B cell (primary cell): ENCODE measurements at regions not wholly inside any gene's neighbourhood (a gene's known extent, or its start where the extent isn't known, plus 50 kb on each side); places are given as distances from the start of the nearest gene placed in this dataset.

Experiments
- CTCF ChIP-seq: fragments of 200-600 bp; IDR thresholded peaks from one replicate; pipeline ENCODE4 v1.8.0; 2022; ENCODE audit warnings: antibody characterized with exemption, mild to moderate bottlenecking
- EZH2 ChIP-seq: IDR thresholded peaks from 2 replicates; pipeline ENCODE4 v1.6.1; 2012; ENCODE audit warnings: borderline replicate concordance, low read depth, mild to moderate bottlenecking, moderate library complexity, low read length; ENCODE audit not compliant: insufficient read depth, poor library complexity, severe bottlenecking

GRCh38 chr14:79961197-79961596, 250.1 kb downstream of the DIO2 start:
- TF ChIP-seq CTCF (no peak), EZH2 (no peak)
